Pancreas (tissue), 10 donors: ENCODE measurements at regions not wholly inside any gene's neighbourhood (a gene's known extent, or its start where the extent isn't known, plus 50 kb on each side); places are given as distances from the start of the nearest gene placed in this dataset.

ENCODE experiments used
- ATAC-seq, 4 donors: fragments of 200-7000 bp; cut with Tn5 transposase; one replicate each; pipeline versions ENCODE4 v1.8.0 to v1.9.1; 2020; ENCODE audit warnings: mild to moderate bottlenecking in 4 of 4, moderate library complexity in 4 of 4
- DNase-seq, 6 donors: peaks; one replicate each; pipeline ENCODE4 v3.0.0-alpha.2; 2020
- FAIRE-seq: peaks from 2 replicates; lab custom pipeline; 2012; peaks lifted over from hg19 to GRCh38; lab: Jason Lieb, UNC
- H3K27ac ChIP-seq, 4 donors: fragments of 200-600 bp; sonication (generic); 1 replicate in 3 of 4; 2 replicates in 1 of 4; pipeline versions ENCODE4 v1.5.0 to v1.8.0; 2020
- H3K27me3 ChIP-seq, 4 donors: fragments of 200-600 bp; one replicate each; pipeline ENCODE4 v1.8.0; 2021
- H3K36me3 ChIP-seq, 3 donors: fragments of 200-600 bp; sonication (generic) in 1 of 3; one replicate each; pipeline versions ENCODE4 v1.5.0 to v1.8.0; 2020 to 2021
- H3K4me1 ChIP-seq, 3 donors: fragments of 200-600 bp; one replicate each; pipeline ENCODE4 v1.8.0; 2021
- H3K4me3 ChIP-seq, 4 donors: fragments of 200-600 bp; sonication (generic) in 2 of 4; one replicate each; pipeline versions ENCODE4 v1.5.0 to v1.8.0; 2020 to 2021
- H3K9me3 ChIP-seq, 4 donors: fragments of 200-600 bp; one replicate each; pipeline ENCODE4 v1.8.0; 2021
- CTCF ChIP-seq, 4 donors: fragments of 200-600 bp; sonication (generic) in 3 of 4; IDR thresholded peaks; one replicate each; pipeline versions ENCODE4 v1.5.0 to v1.8.0; 2021; ENCODE audit warnings: antibody characterized with exemption in 4 of 4
- WGBS, 2 donors: extraction: QIAGEN DNeasy Blood & Tissue Kit; methylation state at CpG; one replicate each; pipeline ENCODE4 v1.1.7; 2013; 5-methylcytosine and 5-hydroxymethylcytosine counted together
- intact Hi-C, 3 donors: fragments of 100-400 bp; cut with DNase I; formaldehyde crosslinking; loops; one replicate each; pipeline versions ENCODE4 v1.11.1 to v1.14.2; 2022
- donor health status: healthy with polysubstance abuse.
- donor health status: DM: no; HTN: no; CAD: no; lungs with moderate emphysema.
- donor health status: DM: no; HTN: no; CAD: no.
- donor health status: control.
- donor health status: control.
- donor health status: Bipolar disorder and iron deficiency.
- donor health status: DM: yes; HTN: yes; CAD: no.
- donor health status: DM: no; HTN: no; CAD: no.
- donor health status: DM: no; HTN: no; CAD: no.
- donor health status: DM: yes; HTN: yes; CAD: no.

GRCh38 chr2:183630964-183631363 lies 506.7 kb downstream of the NUP35 start:
- FAIRE-seq (no peak), DNase-seq (no peak), ATAC-seq (no peak)
- H3K27ac ChIP-seq = no peak overlapping the region
- H3K4me1 ChIP-seq = no peaks in the 10 kb centered on the region
- no peaks in the 10 kb centered on the region for H3K9me3 ChIP-seq
- H3K36me3 ChIP-seq = no peaks in the 10 kb centered on the region
- 65 to 67% methylated on average over 2 of the region's 2 CpGs for WGBS, 2 donors
- no peak for TF ChIP-seq CTCF (IDR thresholded peaks at IDR 0.05)
- no peaks in the 10 kb centered on the region for H3K27me3 ChIP-seq
- intact Hi-C loops = no loop called here
- no peak overlapping the region for H3K4me3 ChIP-seq

- H3K4me1 ChIP-seq = no peaks in the 10 kb centered on the region
- H3K36me3 ChIP-seq = no peaks in the 10 kb centered on the region
- H3K27me3 ChIP-seq = no peaks in the 10 kb centered on the region
- DNase-seq (no peak), ATAC-seq (no peak), FAIRE-seq (no peak)
- H3K4me3 ChIP-seq = no peak overlapping the region
- WGBS, 2 donors = 71 to 89% methylated on average over 1 of the region's 1 CpG
- TF ChIP-seq CTCF (IDR thresholded peaks at IDR 0.05) = no peak
- H3K27ac ChIP-seq = no peak overlapping the region
- no peaks in the 10 kb centered on the region for H3K9me3 ChIP-seq
- intact Hi-C loops = no loop called here
Observed at GRCh38 chr2:183656121-183656520, 531.9 kb downstream of the NUP35 start.

GRCh38 chr2:183665425-183665824 lies 541.2 kb downstream of the NUP35 start:
- ATAC-seq = no peak
- H3K4me1 ChIP-seq = no peaks in the 10 kb centered on the region
- H3K9me3 ChIP-seq = no peaks in the 10 kb centered on the region
- FAIRE-seq = no peak
- H3K27ac ChIP-seq = no peak overlapping the region
- intact Hi-C loops = no loop called here
- no peak for DNase-seq
- no peaks in the 10 kb centered on the region for H3K27me3 ChIP-seq
- H3K4me3 ChIP-seq = no peak overlapping the region
- no peaks in the 10 kb centered on the region for H3K36me3 ChIP-seq
- WGBS, 2 donors = 55 to 60% methylated on average over 3 of the region's 3 CpGs
- no peak for TF ChIP-seq CTCF (IDR thresholded peaks at IDR 0.05)

GRCh38 chr2:183666031-183666430 lies 541.8 kb downstream of the NUP35 start:
- ATAC-seq (no peak), FAIRE-seq (no peak), DNase-seq (no peak)
- Histone ChIP-seq H3K27me3 (no peaks in the 10 kb centered on the region), H3K4me3 (no peak overlapping the region), H3K27ac (no peak overlapping the region), H3K9me3 (no peaks in the 10 kb centered on the region), H3K4me1 (no peaks in the 10 kb centered on the region), H3K36me3 (no peaks in the 10 kb centered on the region)
- 80 to 83% methylated on average over 1 of the region's 1 CpG for WGBS, 2 donors
- intact Hi-C loops = no loop called here
- TF ChIP-seq CTCF (IDR thresholded peaks at IDR 0.05) = no peak

- Histone ChIP-seq H3K27ac (no peak overlapping the region), H3K36me3 (no peaks in the 10 kb centered on the region), H3K9me3 (no peaks in the 10 kb centered on the region), H3K27me3 (no peaks in the 10 kb centered on the region), H3K4me1 (no peaks in the 10 kb centered on the region), H3K4me3 (no peak overlapping the region)
- no peak for ATAC-seq
- TF ChIP-seq CTCF (IDR thresholded peaks at IDR 0.05) = no peak
- DNase-seq = no peak
- FAIRE-seq = no peak
- WGBS, 2 donors = 61 to 75% methylated on average over 2 of the region's 2 CpGs
- intact Hi-C loops = no loop called here
Observed at GRCh38 chr2:183671233-183671632, 547.0 kb downstream of the NUP35 start.
